ENCODE measurements at regions not wholly inside any gene's neighbourhood (a gene's known extent, or its start where the extent isn't known, plus 50 kb on each side); places are given as distances from the start of the nearest gene placed in this dataset.

DNA sequence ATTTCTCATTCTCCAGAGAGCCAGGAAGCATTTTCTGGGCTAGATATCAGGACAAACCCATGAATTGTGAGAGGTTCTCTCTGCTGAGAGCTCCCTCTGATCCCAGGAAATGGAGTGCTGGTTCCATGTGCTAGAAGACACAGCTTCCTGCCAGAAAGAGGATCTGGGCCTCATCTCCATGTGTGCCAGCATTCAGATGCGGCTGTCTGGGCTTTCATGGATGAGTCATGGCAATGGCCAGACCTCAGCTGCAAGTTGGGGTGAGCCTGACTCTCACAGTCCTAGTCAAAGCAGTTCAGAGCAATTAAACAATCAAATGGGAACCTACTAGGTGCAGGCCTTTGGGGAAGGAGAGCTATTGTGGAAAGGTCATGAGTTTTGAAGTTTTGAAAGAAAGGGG, 82.3 kb upstream of the EED start:
- DNase-seq (peak; percentile 39 to 64), ATAC-seq (peak; percentile 49 to 68 (median 63))
- peak overlapping the region; percentile 13 for H3K27ac ChIP-seq
- no peaks in the 10 kb centered on the region for H3K4me1 ChIP-seq
- H3K36me3 ChIP-seq (ENCODE audit: insufficient read depth in 1 of 2, low read depth in 1 of 2), result no peaks in the 10 kb centered on the region
- TF ChIP-seq, protein P1, sequence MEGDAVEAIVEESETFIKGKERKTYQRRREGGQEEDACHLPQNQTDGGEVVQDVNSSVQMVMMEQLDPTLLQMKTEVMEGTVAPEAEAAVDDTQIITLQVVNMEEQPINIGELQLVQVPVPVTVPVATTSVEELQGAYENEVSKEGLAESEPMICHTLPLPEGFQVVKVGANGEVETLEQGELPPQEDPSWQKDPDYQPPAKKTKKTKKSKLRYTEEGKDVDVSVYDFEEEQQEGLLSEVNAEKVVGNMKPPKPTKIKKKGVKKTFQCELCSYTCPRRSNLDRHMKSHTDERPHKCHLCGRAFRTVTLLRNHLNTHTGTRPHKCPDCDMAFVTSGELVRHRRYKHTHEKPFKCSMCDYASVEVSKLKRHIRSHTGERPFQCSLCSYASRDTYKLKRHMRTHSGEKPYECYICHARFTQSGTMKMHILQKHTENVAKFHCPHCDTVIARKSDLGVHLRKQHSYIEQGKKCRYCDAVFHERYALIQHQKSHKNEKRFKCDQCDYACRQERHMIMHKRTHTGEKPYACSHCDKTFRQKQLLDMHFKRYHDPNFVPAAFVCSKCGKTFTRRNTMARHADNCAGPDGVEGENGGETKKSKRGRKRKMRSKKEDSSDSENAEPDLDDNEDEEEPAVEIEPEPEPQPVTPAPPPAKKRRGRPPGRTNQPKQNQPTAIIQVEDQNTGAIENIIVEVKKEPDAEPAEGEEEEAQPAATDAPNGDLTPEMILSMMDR (IDR thresholded peaks at IDR 0.05), result no peak
- intact Hi-C loops (cut with DNase I), result no loop called here
- H3K4me3 ChIP-seq, result no peak overlapping the region
- no peaks in the 10 kb centered on the region for H3K9me3 ChIP-seq
- H3K27me3 ChIP-seq (ENCODE audit: insufficient read depth in 3 of 3, low read length in 2 of 3), result no peaks in the 10 kb centered on the region
- WGBS, 3 donors, result 27 to 61% (median 41%) methylated on average over 1 of the region's 1 CpG

DNA sequence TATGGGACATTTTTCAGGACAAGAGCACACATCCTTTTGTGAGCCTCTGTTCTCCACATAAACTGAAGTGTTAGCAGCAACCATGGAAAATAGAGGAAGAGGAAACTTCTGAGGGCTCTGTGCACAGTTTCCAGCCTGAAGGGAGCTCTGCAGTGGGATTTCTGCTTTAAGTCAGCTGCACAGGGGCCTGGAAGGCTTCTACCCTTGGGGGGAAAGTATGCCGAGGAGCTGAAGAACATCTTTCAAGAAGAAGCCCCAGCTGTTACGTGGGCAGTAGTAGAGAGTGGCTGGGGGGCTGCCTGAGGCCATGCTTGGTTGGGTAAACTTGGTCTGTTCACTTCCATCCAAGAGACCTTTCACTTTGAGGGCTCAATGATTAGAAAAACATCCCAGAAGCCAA, 82.7 kb upstream of the EED start:
- 51 to 63% (median 54%) methylated on average over 2 of the region's 2 CpGs for WGBS, 3 donors
- H3K27ac ChIP-seq, result peak overlapping the region; percentile 13
- H3K9me3 ChIP-seq, result no peaks in the 10 kb centered on the region
- ATAC-seq (no peak), DNase-seq (no peak)
- H3K4me1 ChIP-seq, result no peaks in the 10 kb centered on the region
- intact Hi-C loops (cut with DNase I), result no loop called here
- TF ChIP-seq, protein P1 (IDR thresholded peaks at IDR 0.05), result no peak
- H3K36me3 ChIP-seq (ENCODE audit: insufficient read depth in 1 of 2, low read depth in 1 of 2), result no peaks in the 10 kb centered on the region
- H3K27me3 ChIP-seq (ENCODE audit: insufficient read depth in 3 of 3, low read length in 2 of 3), result no peaks in the 10 kb centered on the region
- H3K4me3 ChIP-seq, result no peak overlapping the region

DNA sequence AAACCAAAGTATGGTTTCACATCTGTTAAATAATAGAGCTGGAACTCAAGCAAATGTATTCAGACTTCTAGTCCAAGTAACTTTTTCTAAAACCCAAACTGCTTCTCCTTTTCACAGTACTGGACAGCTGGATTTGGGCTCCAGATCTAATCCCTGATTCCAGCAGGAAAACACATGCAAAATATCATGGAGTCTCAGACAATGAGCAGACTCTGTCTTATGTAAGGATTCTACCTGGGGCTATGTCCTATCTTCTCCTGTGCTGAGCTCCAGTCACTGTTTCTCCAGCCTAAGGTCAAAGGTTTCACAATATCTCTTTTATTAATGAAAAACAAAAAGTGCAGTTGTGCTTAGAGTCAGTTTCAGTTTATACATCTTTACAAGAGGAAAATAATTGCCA, 83.2 kb upstream of the EED start:
- ATAC-seq (no peak), DNase-seq (no peak)
- Histone ChIP-seq H3K27ac (no peak overlapping the region), H3K4me1 (no peaks in the 10 kb centered on the region), H3K9me3 (no peaks in the 10 kb centered on the region), H3K4me3 (no peak overlapping the region), H3K36me3 (ENCODE audit: insufficient read depth in 1 of 2, low read depth in 1 of 2) (no peaks in the 10 kb centered on the region), H3K27me3 (ENCODE audit: insufficient read depth in 3 of 3, low read length in 2 of 3) (no peaks in the 10 kb centered on the region)
- intact Hi-C loops (cut with DNase I), result no loop called here
- TF ChIP-seq, protein P1 (IDR thresholded peaks at IDR 0.05), result no peak

DNA sequence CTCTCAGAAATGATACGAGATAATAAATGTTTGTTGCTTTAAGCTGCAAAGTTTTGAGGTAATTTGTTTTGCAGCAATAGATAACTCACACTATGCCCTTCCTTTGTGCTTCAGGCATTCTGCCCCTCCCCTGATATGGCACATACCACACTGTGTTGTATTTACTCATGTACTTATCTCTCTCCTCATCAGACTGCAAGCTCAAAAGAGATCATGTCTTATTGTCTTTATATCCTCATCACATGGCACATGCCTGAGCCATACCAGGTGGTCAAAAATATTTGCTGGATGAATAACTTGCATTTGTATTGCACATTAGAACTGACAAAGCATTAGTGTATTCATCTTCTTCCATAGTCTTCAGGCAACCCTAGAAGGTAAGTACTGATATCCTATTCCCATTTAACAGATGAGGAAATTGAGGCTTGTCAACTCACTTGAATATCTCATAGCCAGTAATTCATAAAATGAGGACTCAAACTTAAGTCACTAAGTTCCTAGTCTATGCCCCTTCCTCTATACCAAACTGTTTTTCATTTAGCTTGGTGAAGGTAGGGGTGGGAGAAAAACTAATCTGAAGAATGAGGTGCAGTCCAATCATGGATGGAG, 83.9 kb upstream of the EED start:
- Histone ChIP-seq H3K4me1 (no peaks in the 10 kb centered on the region), H3K27ac (no peak overlapping the region), H3K27me3 (ENCODE audit: insufficient read depth in 3 of 3, low read length in 2 of 3) (no peaks in the 10 kb centered on the region), H3K9me3 (no peaks in the 10 kb centered on the region), H3K36me3 (ENCODE audit: insufficient read depth in 1 of 2, low read depth in 1 of 2) (no peaks in the 10 kb centered on the region), H3K4me3 (no peak overlapping the region)
- TF ChIP-seq, protein P1 (IDR thresholded peaks at IDR 0.05), result no peak
- no peak for ATAC-seq
- intact Hi-C loops (cut with DNase I), result no loop called here
- 52 to 88% (median 73%) methylated on average over 1 of the region's 1 CpG for WGBS, 3 donors
- DNase-seq, result no peak

DNA sequence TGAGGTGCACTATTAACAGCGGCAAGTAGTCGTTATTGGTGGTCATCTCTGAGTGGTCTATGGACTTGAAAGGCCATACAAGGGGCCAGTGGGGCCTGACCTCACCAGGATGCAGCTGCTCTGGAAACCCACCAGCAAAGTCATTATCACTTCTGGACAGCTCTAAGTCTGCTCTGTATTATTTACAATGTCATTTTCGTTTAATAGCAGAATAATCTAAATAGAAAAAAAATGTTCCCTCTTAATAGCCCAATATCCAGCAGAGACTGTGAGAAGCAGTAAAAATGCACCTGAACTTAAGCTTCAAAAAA, 85.0 kb upstream of the EED start:
- Histone ChIP-seq H3K4me3 (no peak overlapping the region), H3K4me1 (no peaks in the 10 kb centered on the region), H3K36me3 (ENCODE audit: insufficient read depth in 1 of 2, low read depth in 1 of 2) (no peaks in the 10 kb centered on the region), H3K9me3 (no peaks in the 10 kb centered on the region), H3K27me3 (ENCODE audit: insufficient read depth in 3 of 3, low read length in 2 of 3) (no peaks in the 10 kb centered on the region), H3K27ac (no peak overlapping the region)
- no peak for DNase-seq
- TF ChIP-seq, protein P1 (IDR thresholded peaks at IDR 0.05), result no peak
- intact Hi-C loops (cut with DNase I), result no loop called here
- 51 to 57% (median 55%) methylated on average over 3 of the region's 3 CpGs for WGBS, 3 donors
- no peak for ATAC-seq

All from psoas muscle (tissue), 7 donors.